ENCODE measurements at regions not wholly inside any gene's neighbourhood (a gene's known extent, or its start where the extent isn't known, plus 50 kb on each side); places are given as distances from the start of the nearest gene placed in this dataset.

GRCh38 chr1:230519246-230519645, 93.1 kb upstream of the PGBD5 start:
- Histone ChIP-seq H3K36me3 (ENCODE audit: control insufficient read depth in 2 of 2, insufficient read depth in 1 of 2, low read length in 2 of 2) (no peaks in the 10 kb centered on the region), H3K4me1 (ENCODE audit: control insufficient read depth, insufficient read depth, low read length) (no peaks in the 10 kb centered on the region), H3K9me3 (ENCODE audit: control insufficient read depth, insufficient read depth, low read depth, low read length) (no peaks in the 10 kb centered on the region), H3K27ac (ENCODE audit: extremely low read depth, low read depth, low read length) (no peak overlapping the region), H3K4me3 (ENCODE audit: low read depth, low read length) (no peak overlapping the region)
- ChIA-PET POLR2A (no interaction called here), CTCF (no interaction called here)
- TF ChIP-seq ZNF513 (tag by site-specific recombination; IDR thresholded peaks at IDR 0.05) (no peak), ZNF398 (tag by site-specific recombination; IDR thresholded peaks at IDR 0.05) (no peak), ZNF571 (tag by site-specific recombination; IDR thresholded peaks at IDR 0.05) (no peak), ZNF473 (tag by site-specific recombination; IDR thresholded peaks at IDR 0.05) (no peak), ZSCAN4 (tag by site-specific recombination; IDR thresholded peaks at IDR 0.05) (no peak), ZNF423 (tag by site-specific recombination; IDR thresholded peaks at IDR 0.05) (no peak), GLI4 (tag by site-specific recombination; IDR thresholded peaks at IDR 0.05) (no peak), ZXDB (tag by site-specific recombination; IDR thresholded peaks at IDR 0.05) (no peak)
- TF ChIP-seq, protein P1, sequence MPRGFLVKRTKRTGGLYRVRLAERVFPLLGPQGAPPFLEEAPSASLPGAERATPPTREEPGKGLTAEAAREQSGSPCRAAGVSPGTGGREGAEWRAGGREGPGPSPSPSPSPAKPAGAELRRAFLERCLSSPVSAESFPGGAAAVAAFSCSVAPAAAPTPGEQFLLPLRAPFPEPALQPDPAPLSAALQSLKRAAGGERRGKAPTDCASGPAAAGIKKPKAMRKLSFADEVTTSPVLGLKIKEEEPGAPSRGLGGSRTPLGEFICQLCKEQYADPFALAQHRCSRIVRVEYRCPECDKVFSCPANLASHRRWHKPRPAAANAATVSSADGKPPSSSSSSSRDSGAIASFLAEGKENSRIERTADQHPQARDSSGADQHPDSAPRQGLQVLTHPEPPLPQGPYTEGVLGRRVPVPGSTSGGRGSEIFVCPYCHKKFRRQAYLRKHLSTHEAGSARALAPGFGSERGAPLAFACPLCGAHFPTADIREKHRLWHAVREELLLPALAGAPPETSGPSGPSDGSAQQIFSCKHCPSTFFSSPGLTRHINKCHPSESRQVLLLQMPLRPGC (tag by site-specific recombination; IDR thresholded peaks at IDR 0.05) = no peak
- TF ChIP-seq, protein P2, sequence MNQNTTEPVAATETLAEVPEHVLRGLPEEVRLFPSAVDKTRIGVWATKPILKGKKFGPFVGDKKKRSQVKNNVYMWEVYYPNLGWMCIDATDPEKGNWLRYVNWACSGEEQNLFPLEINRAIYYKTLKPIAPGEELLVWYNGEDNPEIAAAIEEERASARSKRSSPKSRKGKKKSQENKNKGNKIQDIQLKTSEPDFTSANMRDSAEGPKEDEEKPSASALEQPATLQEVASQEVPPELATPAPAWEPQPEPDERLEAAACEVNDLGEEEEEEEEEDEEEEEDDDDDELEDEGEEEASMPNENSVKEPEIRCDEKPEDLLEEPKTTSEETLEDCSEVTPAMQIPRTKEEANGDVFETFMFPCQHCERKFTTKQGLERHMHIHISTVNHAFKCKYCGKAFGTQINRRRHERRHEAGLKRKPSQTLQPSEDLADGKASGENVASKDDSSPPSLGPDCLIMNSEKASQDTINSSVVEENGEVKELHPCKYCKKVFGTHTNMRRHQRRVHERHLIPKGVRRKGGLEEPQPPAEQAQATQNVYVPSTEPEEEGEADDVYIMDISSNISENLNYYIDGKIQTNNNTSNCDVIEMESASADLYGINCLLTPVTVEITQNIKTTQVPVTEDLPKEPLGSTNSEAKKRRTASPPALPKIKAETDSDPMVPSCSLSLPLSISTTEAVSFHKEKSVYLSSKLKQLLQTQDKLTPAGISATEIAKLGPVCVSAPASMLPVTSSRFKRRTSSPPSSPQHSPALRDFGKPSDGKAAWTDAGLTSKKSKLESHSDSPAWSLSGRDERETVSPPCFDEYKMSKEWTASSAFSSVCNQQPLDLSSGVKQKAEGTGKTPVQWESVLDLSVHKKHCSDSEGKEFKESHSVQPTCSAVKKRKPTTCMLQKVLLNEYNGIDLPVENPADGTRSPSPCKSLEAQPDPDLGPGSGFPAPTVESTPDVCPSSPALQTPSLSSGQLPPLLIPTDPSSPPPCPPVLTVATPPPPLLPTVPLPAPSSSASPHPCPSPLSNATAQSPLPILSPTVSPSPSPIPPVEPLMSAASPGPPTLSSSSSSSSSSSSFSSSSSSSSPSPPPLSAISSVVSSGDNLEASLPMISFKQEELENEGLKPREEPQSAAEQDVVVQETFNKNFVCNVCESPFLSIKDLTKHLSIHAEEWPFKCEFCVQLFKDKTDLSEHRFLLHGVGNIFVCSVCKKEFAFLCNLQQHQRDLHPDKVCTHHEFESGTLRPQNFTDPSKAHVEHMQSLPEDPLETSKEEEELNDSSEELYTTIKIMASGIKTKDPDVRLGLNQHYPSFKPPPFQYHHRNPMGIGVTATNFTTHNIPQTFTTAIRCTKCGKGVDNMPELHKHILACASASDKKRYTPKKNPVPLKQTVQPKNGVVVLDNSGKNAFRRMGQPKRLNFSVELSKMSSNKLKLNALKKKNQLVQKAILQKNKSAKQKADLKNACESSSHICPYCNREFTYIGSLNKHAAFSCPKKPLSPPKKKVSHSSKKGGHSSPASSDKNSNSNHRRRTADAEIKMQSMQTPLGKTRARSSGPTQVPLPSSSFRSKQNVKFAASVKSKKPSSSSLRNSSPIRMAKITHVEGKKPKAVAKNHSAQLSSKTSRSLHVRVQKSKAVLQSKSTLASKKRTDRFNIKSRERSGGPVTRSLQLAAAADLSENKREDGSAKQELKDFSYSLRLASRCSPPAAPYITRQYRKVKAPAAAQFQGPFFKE (tag by site-specific recombination; IDR thresholded peaks at IDR 0.05; ENCODE audit: borderline replicate concordance) = no peak
- TF ChIP-seq, protein P3, sequence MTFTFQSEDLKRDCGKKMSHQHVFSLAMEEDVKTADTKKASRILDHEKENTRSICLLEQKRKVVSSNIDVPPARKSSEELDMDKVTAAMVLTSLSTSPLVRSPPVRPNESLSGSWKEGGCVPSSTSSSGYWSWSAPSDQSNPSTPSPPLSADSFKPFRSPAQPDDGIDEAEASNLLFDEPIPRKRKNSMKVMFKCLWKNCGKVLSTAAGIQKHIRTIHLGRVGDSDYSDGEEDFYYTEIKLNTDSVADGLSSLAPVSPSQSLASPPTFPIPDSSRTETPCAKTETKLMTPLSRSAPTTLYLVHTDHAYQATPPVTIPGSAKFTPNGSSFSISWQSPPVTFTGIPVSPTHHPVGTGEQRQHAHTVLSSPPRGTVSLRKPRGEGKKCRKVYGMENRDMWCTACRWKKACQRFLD (tag by site-specific recombination; IDR thresholded peaks at IDR 0.05) = no peak

- Histone ChIP-seq H3K4me3 (ENCODE audit: low read depth, low read length) (no peak overlapping the region), H3K4me1 (ENCODE audit: control insufficient read depth, insufficient read depth, low read length) (no peaks in the 10 kb centered on the region), H3K9me3 (ENCODE audit: control insufficient read depth, insufficient read depth, low read depth, low read length) (no peaks in the 10 kb centered on the region), H3K36me3 (ENCODE audit: control insufficient read depth in 2 of 2, insufficient read depth in 1 of 2, low read length in 2 of 2) (no peaks in the 10 kb centered on the region), H3K27ac (ENCODE audit: extremely low read depth, low read depth, low read length) (no peak overlapping the region)
- CTCF ChIA-PET = no interaction called here
- POLR2A ChIA-PET = no interaction called here
- TF ChIP-seq ZNF473 (tag by site-specific recombination; IDR thresholded peaks at IDR 0.05) = no peak
- no peak for TF ChIP-seq ZNF777 (tag by site-specific recombination; IDR thresholded peaks at IDR 0.05; ENCODE audit: borderline replicate concordance)
- no peak for TF ChIP-seq ZNF302 (tag by site-specific recombination; IDR thresholded peaks at IDR 0.05; ENCODE audit: low read depth)
Measured at GRCh38 chr1:230518511-230518910, 92.4 kb upstream of the PGBD5 start.
